ENCODE measurements at regions not wholly inside any gene's neighbourhood (a gene's known extent, or its start where the extent isn't known, plus 50 kb on each side); places are given as distances from the start of the nearest gene placed in this dataset.

DNA sequence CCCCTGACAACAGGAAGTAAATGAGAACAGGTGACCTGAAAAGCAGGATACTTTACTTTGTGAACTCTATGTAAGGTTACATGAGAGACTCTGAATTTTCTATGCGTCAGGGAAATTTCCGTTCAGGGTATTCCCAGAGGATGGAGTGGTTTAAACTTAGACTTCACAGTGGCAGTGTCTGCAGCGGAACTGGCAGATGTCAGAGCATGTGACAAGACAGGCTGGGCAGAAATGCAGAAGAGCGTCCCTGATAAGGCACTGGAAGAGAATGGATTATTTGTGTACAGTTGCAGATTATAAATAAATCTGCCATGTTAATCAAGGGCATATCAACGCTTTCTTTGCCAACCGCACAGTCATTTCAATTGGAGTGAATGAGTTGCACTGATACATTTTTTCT lies 598.4 kb upstream of the ZNF717 start:
- TF ChIP-seq MAX (IDR thresholded peaks at IDR 0.05) = no peak
- TF ChIP-seq TCF12 (IDR thresholded peaks at IDR 0.05; ENCODE audit: low read depth) = no peak
- TF ChIP-seq CREB1 (IDR thresholded peaks at IDR 0.05; ENCODE audit: low read depth) = no peak
- TF ChIP-seq USF1 (IDR thresholded peaks at IDR 0.05) = no peak
- no peak for TF ChIP-seq EGR1 (IDR thresholded peaks at IDR 0.05)
- TF ChIP-seq TAF1 (IDR thresholded peaks at IDR 0.05; ENCODE audit: low read depth) = no peak
- no peak for TF ChIP-seq YY1 (IDR thresholded peaks at IDR 0.05; ENCODE audit: low read depth)

DNA sequence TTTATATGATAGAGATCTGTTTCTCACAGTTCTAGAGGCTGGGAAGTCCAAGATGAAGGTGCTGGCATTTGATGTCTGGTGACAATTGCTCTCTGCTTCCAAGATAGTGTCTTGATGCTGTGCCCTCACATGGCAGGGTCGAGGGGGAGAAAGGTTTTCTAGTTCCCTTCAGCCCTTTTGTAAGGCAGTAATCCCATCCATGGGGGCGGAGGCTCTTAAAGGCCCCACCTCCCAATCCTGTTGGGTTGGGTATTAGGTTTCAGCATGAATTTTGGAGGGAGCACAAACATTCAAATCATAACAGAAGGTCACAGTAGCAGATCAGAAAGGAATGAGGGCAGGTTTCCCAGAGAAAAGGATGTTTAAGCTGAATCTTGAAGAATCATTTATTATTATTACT lies 601.7 kb upstream of the ZNF717 start:
- TF ChIP-seq RAD21 (IDR thresholded peaks at IDR 0.05; ENCODE audit: low read depth) (no peak), CREB1 (IDR thresholded peaks at IDR 0.05; ENCODE audit: low read depth) (no peak), EGR1 (IDR thresholded peaks at IDR 0.05) (no peak), CEBPB (IDR thresholded peaks at IDR 0.05) (no peak), TEAD4 (IDR thresholded peaks at IDR 0.05) (no peak), FOXM1 (IDR thresholded peaks at IDR 0.05; ENCODE audit: borderline replicate concordance, low read depth) (no peak), ZBTB7A (IDR thresholded peaks at IDR 0.05; ENCODE audit: low read depth) (no peak), TCF12 (IDR thresholded peaks at IDR 0.05; ENCODE audit: low read depth) (no peak), MAX (IDR thresholded peaks at IDR 0.05) (no peak), YY1 (IDR thresholded peaks at IDR 0.05; ENCODE audit: low read depth) (no peak)
- TF ChIP-seq, protein P1, sequence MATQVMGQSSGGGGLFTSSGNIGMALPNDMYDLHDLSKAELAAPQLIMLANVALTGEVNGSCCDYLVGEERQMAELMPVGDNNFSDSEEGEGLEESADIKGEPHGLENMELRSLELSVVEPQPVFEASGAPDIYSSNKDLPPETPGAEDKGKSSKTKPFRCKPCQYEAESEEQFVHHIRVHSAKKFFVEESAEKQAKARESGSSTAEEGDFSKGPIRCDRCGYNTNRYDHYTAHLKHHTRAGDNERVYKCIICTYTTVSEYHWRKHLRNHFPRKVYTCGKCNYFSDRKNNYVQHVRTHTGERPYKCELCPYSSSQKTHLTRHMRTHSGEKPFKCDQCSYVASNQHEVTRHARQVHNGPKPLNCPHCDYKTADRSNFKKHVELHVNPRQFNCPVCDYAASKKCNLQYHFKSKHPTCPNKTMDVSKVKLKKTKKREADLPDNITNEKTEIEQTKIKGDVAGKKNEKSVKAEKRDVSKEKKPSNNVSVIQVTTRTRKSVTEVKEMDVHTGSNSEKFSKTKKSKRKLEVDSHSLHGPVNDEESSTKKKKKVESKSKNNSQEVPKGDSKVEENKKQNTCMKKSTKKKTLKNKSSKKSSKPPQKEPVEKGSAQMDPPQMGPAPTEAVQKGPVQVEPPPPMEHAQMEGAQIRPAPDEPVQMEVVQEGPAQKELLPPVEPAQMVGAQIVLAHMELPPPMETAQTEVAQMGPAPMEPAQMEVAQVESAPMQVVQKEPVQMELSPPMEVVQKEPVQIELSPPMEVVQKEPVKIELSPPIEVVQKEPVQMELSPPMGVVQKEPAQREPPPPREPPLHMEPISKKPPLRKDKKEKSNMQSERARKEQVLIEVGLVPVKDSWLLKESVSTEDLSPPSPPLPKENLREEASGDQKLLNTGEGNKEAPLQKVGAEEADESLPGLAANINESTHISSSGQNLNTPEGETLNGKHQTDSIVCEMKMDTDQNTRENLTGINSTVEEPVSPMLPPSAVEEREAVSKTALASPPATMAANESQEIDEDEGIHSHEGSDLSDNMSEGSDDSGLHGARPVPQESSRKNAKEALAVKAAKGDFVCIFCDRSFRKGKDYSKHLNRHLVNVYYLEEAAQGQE (IDR thresholded peaks at IDR 0.05; ENCODE audit: low read depth) = no peak

DNA sequence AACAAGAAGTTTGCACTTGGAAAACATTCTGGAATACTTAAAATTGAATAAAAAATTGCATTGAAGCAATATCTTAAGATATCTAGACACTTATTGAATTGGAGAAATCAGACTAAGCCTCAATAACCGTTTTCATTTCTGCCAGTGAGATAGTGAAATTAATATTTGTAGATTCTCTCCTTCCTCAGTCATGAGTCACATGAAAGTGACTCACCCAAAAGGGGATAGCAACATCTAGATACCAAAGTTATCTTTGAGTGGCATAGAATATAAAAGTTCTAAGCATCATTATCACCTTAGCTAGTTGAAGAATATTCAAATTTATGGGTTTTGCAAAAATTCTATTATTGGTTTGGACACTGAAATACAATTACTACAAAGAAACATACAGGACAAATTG lies 614.8 kb upstream of the ZNF717 start:
- TF ChIP-seq CREB1 (IDR thresholded peaks at IDR 0.05; ENCODE audit: low read depth) (no peak), ZBTB7A (IDR thresholded peaks at IDR 0.05; ENCODE audit: low read depth) (no peak), TCF12 (IDR thresholded peaks at IDR 0.05; ENCODE audit: low read depth) (no peak), MAX (IDR thresholded peaks at IDR 0.05) (no peak), NFIC (IDR thresholded peaks at IDR 0.05) (no peak), FOXM1 (IDR thresholded peaks at IDR 0.05; ENCODE audit: borderline replicate concordance, low read depth) (no peak), TAF1 (IDR thresholded peaks at IDR 0.05; ENCODE audit: low read depth) (no peak), CEBPB (IDR thresholded peaks at IDR 0.05) (no peak), RAD21 (IDR thresholded peaks at IDR 0.05; ENCODE audit: low read depth) (no peak), USF1 (IDR thresholded peaks at IDR 0.05) (no peak), TEAD4 (IDR thresholded peaks at IDR 0.05) (no peak), EGR1 (IDR thresholded peaks at IDR 0.05) (no peak), YY1 (IDR thresholded peaks at IDR 0.05; ENCODE audit: low read depth) (no peak), EP300 (IDR thresholded peaks at IDR 0.05; ENCODE audit: borderline replicate concordance) (no peak)
- TF ChIP-seq, protein P1 (IDR thresholded peaks at IDR 0.05; ENCODE audit: low read depth) = no peak

GRCh38 chr3:76402926-76403325 lies 617.6 kb upstream of the ZNF717 start:
- no peak for TF ChIP-seq FOXM1 (IDR thresholded peaks at IDR 0.05; ENCODE audit: borderline replicate concordance, low read depth)
- TF ChIP-seq RAD21 (IDR thresholded peaks at IDR 0.05; ENCODE audit: low read depth) = no peak
- TF ChIP-seq TAF1 (IDR thresholded peaks at IDR 0.05; ENCODE audit: low read depth) = no peak
- no peak for TF ChIP-seq TEAD4 (IDR thresholded peaks at IDR 0.05)
- no peak for TF ChIP-seq EGR1 (IDR thresholded peaks at IDR 0.05)
- no peak for TF ChIP-seq EP300 (IDR thresholded peaks at IDR 0.05; ENCODE audit: borderline replicate concordance)
- TF ChIP-seq USF1 (IDR thresholded peaks at IDR 0.05) = no peak

GRCh38 chr3:76403556-76403955 lies 618.2 kb upstream of the ZNF717 start:
- TF ChIP-seq CEBPB (IDR thresholded peaks at IDR 0.05) = no peak
- no peak for TF ChIP-seq TCF12 (IDR thresholded peaks at IDR 0.05; ENCODE audit: low read depth)
- TF ChIP-seq TEAD4 (IDR thresholded peaks at IDR 0.05) = no peak
- no peak for TF ChIP-seq RAD21 (IDR thresholded peaks at IDR 0.05; ENCODE audit: low read depth)
- TF ChIP-seq CREB1 (IDR thresholded peaks at IDR 0.05; ENCODE audit: low read depth) = no peak
- TF ChIP-seq, protein P1 (IDR thresholded peaks at IDR 0.05; ENCODE audit: low read depth) = no peak
- TF ChIP-seq EP300 (IDR thresholded peaks at IDR 0.05; ENCODE audit: borderline replicate concordance) = no peak
- TF ChIP-seq NFIC (IDR thresholded peaks at IDR 0.05) = no peak
- no peak for TF ChIP-seq USF1 (IDR thresholded peaks at IDR 0.05)
- no peak for TF ChIP-seq ZBTB7A (IDR thresholded peaks at IDR 0.05; ENCODE audit: low read depth)
- TF ChIP-seq EGR1 (IDR thresholded peaks at IDR 0.05) = no peak
